Caco-2 (cell line): ENCODE measurements at regions not wholly inside any gene's neighbourhood (a gene's known extent, or its start where the extent isn't known, plus 50 kb on each side); places are given as distances from the start of the nearest gene placed in this dataset.

Source experiments
- BruUV-seq: library from RNA; stranded (reverse); fragments of 400-500 nt; replicated peaks from 2 replicates; lab custom pipeline; 2021; lab: Mats Ljungman, UMichigan
- CTCF ChIA-PET: fragments of 300-600 bp; sonication (Branson Sonifier 250); formaldehyde crosslinking; loops from one replicate; lab custom pipeline; 2022; ENCODE audit warnings: antibody characterized with exemption; lab: Charles Lee
- POLR2A ChIA-PET: fragments of 300-600 bp; sonication (Branson Sonifier 250); formaldehyde crosslinking; loops from one replicate; lab custom pipeline; 2022; ENCODE audit warnings: antibody characterized with exemption; lab: Charles Lee
- DNase-seq, 2 experiments: peaks; one replicate each; pipeline versions ENCODE4 v3.0.0 to v3.0.0-alpha.2; 2020 to 2022
- H3K27me3 ChIP-seq: replicated peaks from 2 replicates; pipeline ENCODE4 v1.6.0; 2011; ENCODE audit warnings: low read length; ENCODE audit not compliant: control insufficient read depth, insufficient read depth
- H3K36me3 ChIP-seq: 2 replicates; pipeline ENCODE4 v1.5.1; 2011; ENCODE audit warnings: low read length; ENCODE audit not compliant: control insufficient read depth, insufficient read depth
- H3K4me1 ChIP-seq: fragments of 250-450 bp; sonication (Bioruptor Pico); 2 replicates; pipeline ENCODE4 v1.5.1; 2020; ENCODE audit warnings: mild to moderate bottlenecking
- H3K4me3 ChIP-seq: 2 replicates; pipeline ENCODE4 v1.5.1; 2011; ENCODE audit warnings: low read depth, mild to moderate bottlenecking, control low read depth, low read length
- H3K9me3 ChIP-seq: fragments of 250-450 bp; sonication (Bioruptor Pico); 2 replicates; pipeline ENCODE4 v1.5.1; 2020; ENCODE audit warnings: mild to moderate bottlenecking, moderate library complexity
- H3K27ac Mint-ChIP-seq: one replicate; pipeline ENCODE4 v1.8.0; 2022; ENCODE audit warnings: mixed read lengths; ENCODE audit not compliant: unreplicated experiment
- H3K27me3 Mint-ChIP-seq: one replicate; pipeline ENCODE4 v1.8.0; 2022; ENCODE audit warnings: mixed read lengths; ENCODE audit not compliant: insufficient read depth, unreplicated experiment
- H3K36me3 Mint-ChIP-seq: one replicate; pipeline ENCODE4 v1.8.0; 2022; ENCODE audit warnings: mild to moderate bottlenecking, mixed read lengths; ENCODE audit not compliant: insufficient read depth, unreplicated experiment
- H3K4me1 Mint-ChIP-seq: one replicate; pipeline ENCODE4 v1.8.0; 2022; ENCODE audit warnings: low read depth, mixed read lengths; ENCODE audit not compliant: unreplicated experiment
- H3K4me3 Mint-ChIP-seq: one replicate; pipeline ENCODE4 v1.8.0; 2022; ENCODE audit warnings: mild to moderate bottlenecking, moderate library complexity, mixed read lengths; ENCODE audit not compliant: unreplicated experiment
- H3K9me3 Mint-ChIP-seq: one replicate; pipeline ENCODE4 v1.8.0; 2022; ENCODE audit warnings: mixed read lengths; ENCODE audit not compliant: unreplicated experiment
- CTCF ChIP-seq, 2 experiments: fragments of 200-600 bp in 1 of 2; IDR thresholded peaks; 1 replicate in 1 of 2; 2 replicates in 1 of 2; pipeline versions ENCODE4 v1.5.1 to v1.8.0; 2011 to 2022; ENCODE audit warnings: antibody characterized with exemption in 1 of 2, control low read depth in 1 of 2, inconsistent platforms in 1 of 2, low read depth in 1 of 2, low read length in 1 of 2, mild to moderate bottlenecking in 1 of 2, moderate library complexity in 1 of 2; ENCODE audit not compliant: insufficient read depth in 1 of 2, severe bottlenecking in 1 of 2, unreplicated experiment in 1 of 2
- intact Hi-C: fragments of 100-400 bp; cut with micrococcal nuclease; formaldehyde crosslinking; loops from one replicate; pipeline ENCODE4 v1.10.0; 2022; ENCODE audit not compliant: unreplicated experiment

- Mint-ChIP-seq H3K4me3 (no peak overlapping the region), H3K4me1 (no peaks in the 10 kb centered on the region), H3K9me3 (peaks cover 34% of the 10 kb centered on the region), H3K36me3 (peaks cover 1% of the 10 kb centered on the region), H3K27me3 (no peaks in the 10 kb centered on the region), H3K27ac (no peak overlapping the region)
- Histone ChIP-seq H3K9me3 (peaks cover 23% of the 10 kb centered on the region), H3K4me1 (no peaks in the 10 kb centered on the region), H3K4me3 (no peak overlapping the region), H3K36me3 (no peaks in the 10 kb centered on the region), H3K27me3 (no peaks in the 10 kb centered on the region)
- intact Hi-C loops = no loop called here
- CTCF ChIA-PET = no interaction called here
- POLR2A ChIA-PET = no interaction called here
- no peak for DNase-seq
- BruUV-seq = no TSS peak
- no peak for TF ChIP-seq CTCF (IDR thresholded peaks at IDR 0.05; ENCODE audit: insufficient read depth in 1 of 2, low read depth in 1 of 2, low read length in 1 of 2, severe bottlenecking in 1 of 2, unreplicated experiment in 1 of 2)
Observed at GRCh38 chr2:120662746-120663145, 72.9 kb upstream of the GLI2 start.

GRCh38 chr2:120666433-120666832 is 69.2 kb upstream of the GLI2 start:
- Mint-ChIP-seq H3K9me3 (peaks cover 40% of the 10 kb centered on the region), H3K4me1 (no peaks in the 10 kb centered on the region), H3K27me3 (no peaks in the 10 kb centered on the region), H3K36me3 (peaks cover 7% of the 10 kb centered on the region), H3K27ac (no peak overlapping the region), H3K4me3 (no peak overlapping the region)
- TF ChIP-seq CTCF (IDR thresholded peaks at IDR 0.05; ENCODE audit: insufficient read depth in 1 of 2, low read depth in 1 of 2, low read length in 1 of 2, severe bottlenecking in 1 of 2, unreplicated experiment in 1 of 2) = no peak
- peaks cover 7% of the 10 kb centered on the region; the same call in 1 of the 2 replicates for H3K4me1 ChIP-seq
- no TSS peak for BruUV-seq
- ChIA-PET POLR2A (no interaction called here), CTCF (no interaction called here)
- no peaks in the 10 kb centered on the region for H3K36me3 ChIP-seq
- DNase-seq = no peak
- H3K27me3 ChIP-seq = no peaks in the 10 kb centered on the region
- peaks cover 23% of the 10 kb centered on the region for H3K9me3 ChIP-seq
- intact Hi-C loops = no loop called here
- H3K4me3 ChIP-seq = no peak overlapping the region

- ChIA-PET CTCF (no interaction called here), POLR2A (no interaction called here)
- Histone ChIP-seq H3K4me3 (no peak overlapping the region), H3K27me3 (no peaks in the 10 kb centered on the region), H3K36me3 (no peaks in the 10 kb centered on the region), H3K4me1 (peaks cover 7% of the 10 kb centered on the region; the same call in 1 of the 2 replicates), H3K9me3 (peaks cover 23% of the 10 kb centered on the region)
- no peak for TF ChIP-seq CTCF (IDR thresholded peaks at IDR 0.05; ENCODE audit: insufficient read depth in 1 of 2, low read depth in 1 of 2, low read length in 1 of 2, severe bottlenecking in 1 of 2, unreplicated experiment in 1 of 2)
- Mint-ChIP-seq H3K4me3 (no peak overlapping the region), H3K4me1 (no peaks in the 10 kb centered on the region), H3K27ac (no peak overlapping the region), H3K27me3 (no peaks in the 10 kb centered on the region), H3K9me3 (peaks cover 40% of the 10 kb centered on the region), H3K36me3 (peaks cover 7% of the 10 kb centered on the region)
- intact Hi-C loops = no loop called here
- BruUV-seq = no TSS peak
- DNase-seq = no peak
Observed at GRCh38 chr2:120667981-120668380, 67.7 kb upstream of the GLI2 start.
